SU-DHL-6 (cell line): ENCODE measurements at regions not wholly inside any gene's neighbourhood (a gene's known extent, or its start where the extent isn't known, plus 50 kb on each side); places are given as distances from the start of the nearest gene placed in this dataset.

Experiments
- H2AFZ ChIP-seq: fragments of 200-600 bp; sonication (generic); 2 replicates; pipeline ENCODE4 v1.6.1; 2014; ENCODE audit warnings: low read depth, mild to moderate bottlenecking, moderate library complexity, mixed read lengths, antibody characterized with exemption, low read length; ENCODE audit not compliant: severe bottlenecking
- H3F3A ChIP-seq: fragments of 200-600 bp; shearing (Covaris generic); 2 replicates; pipeline ENCODE4 v1.6.0; 2016; ENCODE audit warnings: antibody characterized with exemption, mild to moderate bottlenecking; ENCODE audit not compliant: insufficient read depth
- H3K27ac ChIP-seq: fragments of 200-600 bp; sonication (generic); 2 replicates; pipeline ENCODE4 v1.5.1; 2016; ENCODE audit warnings: low read depth, mild to moderate bottlenecking, low read length, moderate library complexity, mixed read lengths
- H3K27me3 ChIP-seq: fragments of 200-600 bp; sonication (generic), shearing (Covaris generic); 2 replicates; pipeline ENCODE4 v1.6.0; 2014; ENCODE audit warnings: mild to moderate bottlenecking, low read length
- H3K36me3 ChIP-seq: fragments of 200-600 bp; sonication (generic); 2 replicates; pipeline ENCODE4 v1.6.1; 2014; ENCODE audit warnings: mild to moderate bottlenecking, low read length, mixed read lengths
- H3K4me2 ChIP-seq: fragments of 300-600, 200-600 bp; shearing (Covaris generic), sonication (generic); 2 replicates; pipeline ENCODE4 v1.6.0; 2014; ENCODE audit warnings: low read length, low read depth, mild to moderate bottlenecking; ENCODE audit not compliant: poor library complexity, severe bottlenecking
- H3K4me3 ChIP-seq: fragments of 200-600 bp; sonication (generic); 2 replicates; pipeline ENCODE4 v1.5.1; 2014; ENCODE audit warnings: antibody characterized with exemption, low read length, mild to moderate bottlenecking, mixed read lengths; ENCODE audit not compliant: insufficient read depth, poor library complexity, severe bottlenecking
- H3K79me2 ChIP-seq: fragments of 200-600 bp; sonication (generic); 2 replicates; pipeline ENCODE4 v1.6.1; 2014; ENCODE audit warnings: mild to moderate bottlenecking, low read length, moderate library complexity; ENCODE audit not compliant: insufficient read depth
- H3K9ac ChIP-seq: fragments of 200-600 bp; sonication (generic); 2 replicates; pipeline ENCODE4 v1.7.0; 2014; ENCODE audit warnings: mild to moderate bottlenecking, low read length
- H3K9me2 ChIP-seq: fragments of 200-600 bp; sonication (generic); replicated peaks from 2 replicates; pipeline ENCODE4 v1.6.1; 2014; ENCODE audit warnings: low read length; ENCODE audit not compliant: insufficient read depth
- H3K9me3 ChIP-seq: fragments of 200-600 bp; sonication (generic); 2 replicates; pipeline ENCODE4 v1.6.1; 2014; ENCODE audit warnings: low read length, mixed read lengths; ENCODE audit not compliant: insufficient read depth
- H4K20me1 ChIP-seq: fragments of 200-600 bp; sonication (generic); 2 replicates; pipeline ENCODE4 v1.6.1; 2014; ENCODE audit warnings: low read depth, mild to moderate bottlenecking, antibody characterized with exemption, low read length, moderate library complexity, mixed read lengths
- CTCF ChIP-seq: fragments of 200-600 bp; sonication (generic); IDR thresholded peaks from one replicate; pipeline ENCODE4 v1.5.1; 2017; ENCODE audit warnings: antibody characterized with exemption, mild to moderate bottlenecking, low read length, moderate library complexity; ENCODE audit not compliant: insufficient read depth, poor library complexity, severe bottlenecking
- EZH2phosphoT487 ChIP-seq: fragments of 200-600 bp; sonication (generic), shearing (Covaris generic); conservative IDR thresholded peaks from 2 replicates; pipeline ENCODE4 v1.6.1; 2018; ENCODE audit warnings: mild to moderate bottlenecking, antibody characterized with exemption, low read length, moderate library complexity, mixed read lengths

- no peak overlapping the region for H3K4me2 ChIP-seq
- H2AFZ ChIP-seq: no peak overlapping the region
- no peak overlapping the region for H3K4me3 ChIP-seq
- no peaks in the 10 kb centered on the region for H3K27me3 ChIP-seq
- H3K9ac ChIP-seq: no peak overlapping the region
- no peaks in the 10 kb centered on the region for H3F3A ChIP-seq
- H3K27ac ChIP-seq: no peak overlapping the region
- no peaks in the 10 kb centered on the region for H3K9me3 ChIP-seq
- TF ChIP-seq EZH2phosphoT487: no peak
- TF ChIP-seq CTCF: no peak
- H4K20me1 ChIP-seq: no peaks in the 10 kb centered on the region
- no peaks in the 10 kb centered on the region for H3K9me2 ChIP-seq
- no peaks in the 10 kb centered on the region for H3K79me2 ChIP-seq
- no peaks in the 10 kb centered on the region for H3K36me3 ChIP-seq
Observed at GRCh38 chr9:28967226-28967625, 1393.9 kb upstream of the C9orf72 start.

GRCh38 chr9:28970241-28970654 lies 1397.0 kb upstream of the C9orf72 start:
- Histone ChIP-seq H3F3A (no peaks in the 10 kb centered on the region), H3K4me2 (no peak overlapping the region), H3K9ac (no peak overlapping the region), H2AFZ (no peak overlapping the region), H3K27me3 (no peaks in the 10 kb centered on the region), H3K79me2 (no peaks in the 10 kb centered on the region), H3K9me2 (no peaks in the 10 kb centered on the region), H3K4me3 (no peak overlapping the region), H4K20me1 (no peaks in the 10 kb centered on the region), H3K27ac (no peak overlapping the region), H3K9me3 (no peaks in the 10 kb centered on the region), H3K36me3 (no peaks in the 10 kb centered on the region)
- TF ChIP-seq CTCF: no peak

- H3K4me2 ChIP-seq: no peak overlapping the region
- H3K27ac ChIP-seq: no peak overlapping the region
- no peak overlapping the region for H2AFZ ChIP-seq
- no peaks in the 10 kb centered on the region for H3K36me3 ChIP-seq
- H4K20me1 ChIP-seq: no peaks in the 10 kb centered on the region
- no peak overlapping the region for H3K9ac ChIP-seq
- no peak overlapping the region for H3K4me3 ChIP-seq
- H3F3A ChIP-seq: no peaks in the 10 kb centered on the region
- TF ChIP-seq EZH2phosphoT487 (no peak), CTCF (no peak)
- no peaks in the 10 kb centered on the region for H3K9me2 ChIP-seq
- H3K9me3 ChIP-seq: no peaks in the 10 kb centered on the region
- H3K79me2 ChIP-seq: no peaks in the 10 kb centered on the region
- H3K27me3 ChIP-seq: no peaks in the 10 kb centered on the region
Observed at GRCh38 chr9:28971881-28972280, 1398.6 kb upstream of the C9orf72 start.

- Histone ChIP-seq H3K9me2 (no peaks in the 10 kb centered on the region), H4K20me1 (no peaks in the 10 kb centered on the region), H3K9me3 (no peaks in the 10 kb centered on the region), H3K36me3 (no peaks in the 10 kb centered on the region), H3K27me3 (no peaks in the 10 kb centered on the region), H3K27ac (no peak overlapping the region), H3K4me3 (no peak overlapping the region), H3F3A (no peaks in the 10 kb centered on the region), H3K79me2 (no peaks in the 10 kb centered on the region), H2AFZ (no peak overlapping the region), H3K9ac (no peak overlapping the region), H3K4me2 (no peak overlapping the region)
- TF ChIP-seq EZH2phosphoT487 (no peak), CTCF (no peak)
Observed at GRCh38 chr9:28976250-28976649, 1403.0 kb upstream of the C9orf72 start.
